ENCODE measurements at regions not wholly inside any gene's neighbourhood (a gene's known extent, or its start where the extent isn't known, plus 50 kb on each side); places are given as distances from the start of the nearest gene placed in this dataset.
A peak's percentile ranks its signal among the peaks of the same experiment; 100 is the strongest.

DNA sequence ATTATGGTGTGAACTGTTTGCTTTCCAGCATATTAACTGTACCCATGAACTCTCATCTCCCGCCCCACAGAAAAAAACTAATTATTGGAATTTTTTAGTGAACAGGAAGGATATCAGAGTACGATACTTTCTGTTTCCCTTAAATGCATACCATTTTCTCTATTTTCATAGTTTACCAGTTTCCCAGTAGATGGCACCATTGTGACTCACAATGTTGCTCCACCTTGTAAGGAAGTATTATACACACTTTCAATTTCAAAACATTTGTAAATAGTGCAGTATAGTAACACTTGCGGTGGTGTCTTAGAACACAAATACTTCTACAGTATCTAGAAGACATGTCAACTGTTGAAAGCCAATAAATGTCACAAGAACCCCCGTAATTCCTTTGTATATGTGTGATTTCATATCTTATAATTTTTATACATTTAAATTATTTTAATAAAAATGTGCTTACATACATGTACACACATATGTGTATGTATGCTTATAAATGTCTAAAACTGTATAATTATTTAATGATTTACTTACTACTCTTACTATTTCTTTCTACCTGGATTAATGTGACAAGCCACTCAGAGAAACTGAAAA, 167.3 kb downstream of the SLIT2 start:
- peak overlapping the region; percentile 42 for H3K4me3 Mint-ChIP-seq
- ATAC-seq (peak; percentile 88), DNase-seq (peak; percentile 8)

DNA sequence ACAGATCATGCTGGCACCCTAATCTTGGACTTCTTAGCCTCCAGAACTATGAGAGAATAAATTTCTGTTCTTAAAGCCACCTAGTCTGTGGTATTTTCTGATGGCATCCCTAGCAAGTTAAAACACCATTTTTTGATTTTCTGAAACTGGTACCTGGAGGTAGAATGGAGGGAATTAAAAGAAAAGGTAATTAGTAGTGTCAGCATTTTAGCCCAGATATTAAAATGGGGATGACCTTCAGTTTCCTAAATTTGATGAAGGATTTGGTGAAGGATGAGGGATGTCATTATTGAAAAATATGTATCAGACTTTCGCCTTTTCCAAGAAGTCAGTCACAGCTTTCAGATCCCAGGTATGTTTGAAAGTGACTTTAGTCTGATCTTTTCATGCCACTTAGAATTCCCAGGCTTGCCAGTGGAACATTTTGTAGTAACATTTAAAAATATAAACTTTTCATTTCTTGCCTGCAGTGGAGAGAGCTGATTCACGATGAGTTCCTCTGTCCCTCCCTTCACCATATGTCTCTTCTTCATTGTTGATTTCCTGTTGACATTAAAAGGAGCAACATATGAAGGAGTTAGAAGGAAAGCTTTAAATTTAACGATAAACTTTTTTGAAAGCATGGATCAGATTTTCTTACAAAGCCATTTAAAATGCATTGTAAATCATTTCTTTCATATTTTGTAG, 169.4 kb downstream of the SLIT2 start:
- Mint-ChIP-seq H3K4me1 (ENCODE audit: low read depth) (peaks cover 4% of the 10 kb centered on the region), H3K9me3 (no peaks in the 10 kb centered on the region), H3K27me3 (peaks cover 2% of the 10 kb centered on the region), H3K4me3 (no peak overlapping the region), H3K36me3 (ENCODE audit: low read depth) (no peaks in the 10 kb centered on the region), H3K27ac (no peak overlapping the region)
- ATAC-seq: no peak
- TF ChIP-seq, protein P1, sequence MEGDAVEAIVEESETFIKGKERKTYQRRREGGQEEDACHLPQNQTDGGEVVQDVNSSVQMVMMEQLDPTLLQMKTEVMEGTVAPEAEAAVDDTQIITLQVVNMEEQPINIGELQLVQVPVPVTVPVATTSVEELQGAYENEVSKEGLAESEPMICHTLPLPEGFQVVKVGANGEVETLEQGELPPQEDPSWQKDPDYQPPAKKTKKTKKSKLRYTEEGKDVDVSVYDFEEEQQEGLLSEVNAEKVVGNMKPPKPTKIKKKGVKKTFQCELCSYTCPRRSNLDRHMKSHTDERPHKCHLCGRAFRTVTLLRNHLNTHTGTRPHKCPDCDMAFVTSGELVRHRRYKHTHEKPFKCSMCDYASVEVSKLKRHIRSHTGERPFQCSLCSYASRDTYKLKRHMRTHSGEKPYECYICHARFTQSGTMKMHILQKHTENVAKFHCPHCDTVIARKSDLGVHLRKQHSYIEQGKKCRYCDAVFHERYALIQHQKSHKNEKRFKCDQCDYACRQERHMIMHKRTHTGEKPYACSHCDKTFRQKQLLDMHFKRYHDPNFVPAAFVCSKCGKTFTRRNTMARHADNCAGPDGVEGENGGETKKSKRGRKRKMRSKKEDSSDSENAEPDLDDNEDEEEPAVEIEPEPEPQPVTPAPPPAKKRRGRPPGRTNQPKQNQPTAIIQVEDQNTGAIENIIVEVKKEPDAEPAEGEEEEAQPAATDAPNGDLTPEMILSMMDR (IDR thresholded peaks at IDR 0.05): no peak
- intact Hi-C loops (cut with micrococcal nuclease): loop anchor here (10.0 kb wide), 1 partner anchor 1344 kb away; no protein-coding TSS in a partner anchor
- CTCF ChIA-PET: interaction anchor here (1.2 to 2.0 kb wide), 4 partner anchors 9 to 264 kb away, joined by 4 to 20 read pairs (median 6); no protein-coding TSS in a partner anchor
- POLR2A ChIA-PET: no interaction called here
- DNase-seq: no peak

More for the DNA sequence above, 167.3 kb downstream of the SLIT2 start:
- TF ChIP-seq, protein P1 (IDR thresholded peaks at IDR 0.05): peak; percentile 54
- Mint-ChIP-seq H3K27me3 (peaks cover 2% of the 10 kb centered on the region), H3K36me3 (ENCODE audit: low read depth) (no peaks in the 10 kb centered on the region), H3K27ac (peak overlapping the region; percentile 32), H3K9me3 (no peaks in the 10 kb centered on the region), H3K4me1 (ENCODE audit: low read depth) (peaks cover 4% of the 10 kb centered on the region)
- intact Hi-C loops (cut with micrococcal nuclease): loop anchor here (1.0 to 5.0 kb wide), 2 partner anchors 128 to 264 kb away; no protein-coding TSS in a partner anchor
- POLR2A ChIA-PET: no interaction called here
- CTCF ChIA-PET: interaction anchor here (0.9 to 1.6 kb wide), 3 partner anchors 7 to 266 kb away, joined by 3 to 5 read pairs (median 3); no protein-coding TSS in a partner anchor

DNA sequence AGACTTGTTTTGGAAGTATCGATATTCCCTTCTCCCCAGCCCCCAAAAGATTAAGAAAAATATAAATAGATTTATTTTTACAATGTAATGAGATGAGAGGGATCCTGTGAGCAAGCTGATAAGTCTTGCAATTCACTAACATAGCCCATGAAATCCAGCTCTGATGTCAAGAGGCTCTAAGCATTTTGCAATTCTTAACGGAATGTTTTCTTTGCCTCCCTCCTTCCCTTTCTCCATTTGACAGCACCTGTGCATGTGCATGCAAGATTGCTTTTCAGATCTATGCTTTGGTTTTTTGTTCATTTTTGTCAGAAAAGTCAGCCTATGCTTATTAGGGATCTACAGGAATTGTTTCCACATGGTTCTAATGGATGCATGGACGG, 169.9 kb downstream of the SLIT2 start:
- ChIA-PET POLR2A (no interaction called here), CTCF (interaction anchor here (1.2 to 2.0 kb wide), 4 partner anchors 10 to 263 kb away, joined by 4 to 20 read pairs (median 6); no protein-coding TSS in a partner anchor)
- TF ChIP-seq, protein P1 (IDR thresholded peaks at IDR 0.05): no peak
- intact Hi-C loops (cut with micrococcal nuclease): loop anchor here (10.0 kb wide), 1 partner anchor 1343 kb away; no protein-coding TSS in a partner anchor
- no peak overlapping the region for H3K4me3 Mint-ChIP-seq
- H3K27ac Mint-ChIP-seq: no peak overlapping the region
- no peaks in the 10 kb centered on the region for H3K9me3 Mint-ChIP-seq
- no peak for DNase-seq
- H3K27me3 Mint-ChIP-seq: peaks cover 2% of the 10 kb centered on the region
- H3K36me3 Mint-ChIP-seq (ENCODE audit: low read depth): no peaks in the 10 kb centered on the region
- H3K4me1 Mint-ChIP-seq (ENCODE audit: low read depth): peaks cover 4% of the 10 kb centered on the region
- no peak for ATAC-seq

DNA sequence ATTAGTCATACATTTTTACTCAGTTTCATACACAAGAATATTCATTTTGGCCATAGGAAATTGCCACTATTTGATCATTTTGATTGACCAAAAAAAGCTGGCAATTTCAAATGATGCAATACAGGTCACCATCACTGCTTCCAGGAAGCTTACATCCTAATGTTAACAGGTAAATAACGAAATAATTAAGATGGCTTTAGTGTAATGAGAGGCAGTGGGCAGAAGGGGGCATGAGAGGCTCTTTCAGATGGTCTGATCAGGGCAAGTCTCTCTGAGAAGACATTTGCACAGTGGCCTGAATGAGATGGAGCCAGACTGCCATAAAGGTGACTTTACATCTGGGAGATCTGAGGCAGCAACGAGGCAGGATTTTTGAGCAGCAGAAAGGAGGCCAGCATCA, 170.7 kb downstream of the SLIT2 start:
- ChIA-PET CTCF (interaction anchor here (0.9 to 2.0 kb wide), 3 partner anchors 27 to 263 kb away, joined by 4 to 20 read pairs (median 6); no protein-coding TSS in a partner anchor), POLR2A (no interaction called here)
- no peaks in the 10 kb centered on the region for H3K9me3 Mint-ChIP-seq
- no peak overlapping the region for H3K4me3 Mint-ChIP-seq
- ATAC-seq: peak; percentile 83
- no peak overlapping the region for H3K27ac Mint-ChIP-seq
- H3K36me3 Mint-ChIP-seq (ENCODE audit: low read depth): no peaks in the 10 kb centered on the region
- DNase-seq: peak; percentile 54
- peaks cover 2% of the 10 kb centered on the region for H3K27me3 Mint-ChIP-seq
- peaks cover 4% of the 10 kb centered on the region for H3K4me1 Mint-ChIP-seq (ENCODE audit: low read depth)
- intact Hi-C loops (cut with micrococcal nuclease): loop anchor here (10.0 kb wide), 1 partner anchor 1342 kb away; no protein-coding TSS in a partner anchor
- TF ChIP-seq, protein P1 (IDR thresholded peaks at IDR 0.05): peak; percentile 69

DNA sequence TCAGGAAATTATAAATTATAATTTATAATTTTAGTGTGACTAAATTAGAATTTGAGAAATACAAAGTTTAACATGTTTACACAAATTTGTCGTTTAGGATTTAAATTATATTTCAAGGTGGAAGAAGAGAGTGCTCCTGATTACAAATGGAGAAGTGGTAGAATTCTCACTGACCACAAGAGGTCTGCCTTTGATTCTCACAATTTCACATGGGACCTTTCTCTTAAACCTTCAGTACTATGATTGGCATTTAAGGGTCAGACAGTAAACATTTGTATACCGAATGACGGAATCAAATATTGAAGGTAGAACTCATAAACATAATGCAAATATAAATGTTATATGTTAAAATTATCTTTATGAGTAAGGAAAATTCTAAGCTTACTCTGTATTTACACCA, 171.7 kb downstream of the SLIT2 start:
- DNase-seq (no peak), ATAC-seq (no peak)
- H3K4me1 Mint-ChIP-seq (ENCODE audit: low read depth): peaks cover 4% of the 10 kb centered on the region
- H3K4me3 Mint-ChIP-seq: no peak overlapping the region
- TF ChIP-seq, protein P1 (IDR thresholded peaks at IDR 0.05): no peak
- H3K36me3 Mint-ChIP-seq (ENCODE audit: low read depth): no peaks in the 10 kb centered on the region
- ChIA-PET CTCF (no interaction called here), POLR2A (no interaction called here)
- H3K27me3 Mint-ChIP-seq: peaks cover 4% of the 10 kb centered on the region
- H3K27ac Mint-ChIP-seq: no peak overlapping the region
- intact Hi-C loops (cut with micrococcal nuclease): loop anchor here (10.0 kb wide), 1 partner anchor 1341 kb away; no protein-coding TSS in a partner anchor
- no peaks in the 10 kb centered on the region for H3K9me3 Mint-ChIP-seq
